Astrocyte (in vitro differentiated cells and primary cell): ENCODE measurements at regions not wholly inside any gene's neighbourhood (a gene's known extent, or its start where the extent isn't known, plus 50 kb on each side); places are given as distances from the start of the nearest gene placed in this dataset.
"Not testable (repeated sequence)": the region's sequence is repeated elsewhere in the genome, so short reads cannot be mapped to it uniquely, and the experiment has no call there.

Source experiments
- DNase-seq: peaks from one replicate; pipeline ENCODE4 v3.0.0-alpha.2; 2010; ENCODE audit warnings: low read depth
- FAIRE-seq: peaks from 2 replicates; lab custom pipeline; 2011; peaks lifted over from hg19 to GRCh38; lab: Jason Lieb, UNC
- H2AFZ ChIP-seq: 2 replicates; pipeline ENCODE4 v1.6.0; 2012; ENCODE audit warnings: low read depth, low read length, inconsistent platforms
- H3K27ac ChIP-seq: 2 replicates; pipeline ENCODE4 v1.5.1; 2011; ENCODE audit warnings: low read depth, low read length, inconsistent platforms
- H3K27me3 ChIP-seq: 2 replicates; pipeline ENCODE4 v1.6.0; 2011; ENCODE audit warnings: low read length, inconsistent platforms; ENCODE audit not compliant: insufficient read depth
- H3K36me3 ChIP-seq: 2 replicates; pipeline ENCODE4 v1.5.1; 2011; ENCODE audit warnings: low read length, inconsistent platforms; ENCODE audit not compliant: insufficient read depth
- H3K4me1 ChIP-seq: 2 replicates; pipeline ENCODE4 v1.5.1; 2011; ENCODE audit warnings: low read length, inconsistent platforms; ENCODE audit not compliant: insufficient read depth
- H3K4me2 ChIP-seq: 2 replicates; pipeline ENCODE4 v1.6.0; 2012; ENCODE audit warnings: low read length, inconsistent platforms
- H3K4me3 ChIP-seq: 2 replicates; pipeline ENCODE4 v1.5.1; 2011; ENCODE audit warnings: low read depth, mild to moderate bottlenecking, low read length, inconsistent platforms; ENCODE audit not compliant: insufficient read depth
- H3K79me2 ChIP-seq: 2 replicates; pipeline ENCODE4 v1.6.0; 2012; ENCODE audit warnings: mild to moderate bottlenecking, low read length, inconsistent platforms; ENCODE audit not compliant: insufficient read depth
- H3K9ac ChIP-seq: 2 replicates; pipeline ENCODE4 v1.6.0; 2012; ENCODE audit warnings: mild to moderate bottlenecking, low read length, inconsistent platforms
- H3K9me3 ChIP-seq: 2 replicates; pipeline ENCODE4 v1.5.1; 2012; ENCODE audit warnings: low read depth, mild to moderate bottlenecking, low read length, inconsistent platforms; ENCODE audit not compliant: insufficient read depth
- H4K20me1 ChIP-seq: 2 replicates; pipeline ENCODE4 v1.6.0; 2012; ENCODE audit warnings: low read length, inconsistent platforms; ENCODE audit not compliant: insufficient read depth
- H3K27ac Mint-ChIP-seq: one replicate; pipeline ENCODE4 v1.8.0; 2021; ENCODE audit warnings: mild to moderate bottlenecking, mixed read lengths; ENCODE audit not compliant: unreplicated experiment
- H3K27me3 Mint-ChIP-seq: one replicate; pipeline ENCODE4 v1.8.0; 2021; ENCODE audit warnings: low read depth, mixed read lengths; ENCODE audit not compliant: unreplicated experiment
- H3K36me3 Mint-ChIP-seq: one replicate; pipeline ENCODE4 v1.8.0; 2021; ENCODE audit warnings: low read depth, mixed read lengths; ENCODE audit not compliant: unreplicated experiment
- H3K4me1 Mint-ChIP-seq: one replicate; pipeline ENCODE4 v1.8.0; 2021; ENCODE audit warnings: low read depth, mixed read lengths; ENCODE audit not compliant: unreplicated experiment
- H3K4me3 Mint-ChIP-seq: one replicate; pipeline ENCODE4 v1.8.0; 2021; ENCODE audit warnings: mild to moderate bottlenecking, moderate library complexity, mixed read lengths; ENCODE audit not compliant: unreplicated experiment
- H3K9me3 Mint-ChIP-seq: one replicate; pipeline ENCODE4 v1.8.0; 2021; ENCODE audit warnings: mild to moderate bottlenecking, mixed read lengths; ENCODE audit not compliant: unreplicated experiment

GRCh38 chr1:120248726-120249427 is 72.6 kb upstream of the SEC22B start:
- not testable (repeated sequence) for H2AFZ ChIP-seq, H4K20me1 ChIP-seq, H3K36me3 Mint-ChIP-seq, DNase-seq, H3K4me3 Mint-ChIP-seq, FAIRE-seq, H3K79me2 ChIP-seq, H3K27ac Mint-ChIP-seq, H3K27ac ChIP-seq, H3K9me3 ChIP-seq, H3K9me3 Mint-ChIP-seq, H3K27me3 Mint-ChIP-seq, H3K36me3 ChIP-seq, H3K9ac ChIP-seq, H3K4me1 ChIP-seq, H3K27me3 ChIP-seq, H3K4me3 ChIP-seq, H3K4me2 ChIP-seq, H3K4me1 Mint-ChIP-seq

- not testable (repeated sequence) for H3K4me1 ChIP-seq, H3K36me3 ChIP-seq, H3K27me3 Mint-ChIP-seq, H3K9ac ChIP-seq, H3K4me3 ChIP-seq, H3K9me3 ChIP-seq, H3K4me1 Mint-ChIP-seq, H2AFZ ChIP-seq, DNase-seq, H3K27me3 ChIP-seq, H3K36me3 Mint-ChIP-seq, FAIRE-seq, H3K79me2 ChIP-seq, H3K9me3 Mint-ChIP-seq, H3K4me3 Mint-ChIP-seq, H4K20me1 ChIP-seq, H3K27ac ChIP-seq, H3K4me2 ChIP-seq, H3K27ac Mint-ChIP-seq
These were observed 71.9 kb upstream of the SEC22B start for GRCh38 chr1:120248203-120248602.

GRCh38 chr1:120243867-120244266 is 67.5 kb upstream of the SEC22B start:
- H3K36me3 Mint-ChIP-seq, H3K27me3 ChIP-seq, H4K20me1 ChIP-seq, H3K27ac Mint-ChIP-seq, H3K9me3 ChIP-seq, H3K79me2 ChIP-seq, H3K36me3 ChIP-seq, H3K9ac ChIP-seq, H3K4me3 ChIP-seq, FAIRE-seq, H3K4me1 Mint-ChIP-seq, H3K4me3 Mint-ChIP-seq, H3K27ac ChIP-seq, H2AFZ ChIP-seq, H3K4me1 ChIP-seq, H3K4me2 ChIP-seq, H3K27me3 Mint-ChIP-seq, DNase-seq, H3K9me3 Mint-ChIP-seq: not testable (repeated sequence)

GRCh38 chr1:120242582-120242981 is 66.3 kb upstream of the SEC22B start:
- not testable (repeated sequence) for H3K9ac ChIP-seq, H3K36me3 Mint-ChIP-seq, H3K9me3 Mint-ChIP-seq, H3K27me3 ChIP-seq, H3K4me1 Mint-ChIP-seq, H2AFZ ChIP-seq, H3K4me1 ChIP-seq, H3K27ac Mint-ChIP-seq, H3K27ac ChIP-seq, H4K20me1 ChIP-seq, H3K79me2 ChIP-seq, H3K4me3 Mint-ChIP-seq, H3K27me3 Mint-ChIP-seq, DNase-seq, H3K4me3 ChIP-seq, H3K36me3 ChIP-seq, H3K4me2 ChIP-seq, H3K9me3 ChIP-seq, FAIRE-seq

GRCh38 chr1:120241868-120242267 is 65.5 kb upstream of the SEC22B start:
- not testable (repeated sequence) for H3K27me3 Mint-ChIP-seq, H2AFZ ChIP-seq, H4K20me1 ChIP-seq, H3K27ac Mint-ChIP-seq, H3K4me1 Mint-ChIP-seq, H3K9me3 Mint-ChIP-seq, H3K36me3 Mint-ChIP-seq, H3K9ac ChIP-seq, H3K9me3 ChIP-seq, H3K4me3 ChIP-seq, H3K79me2 ChIP-seq, H3K27ac ChIP-seq, FAIRE-seq, H3K4me1 ChIP-seq, H3K4me2 ChIP-seq, DNase-seq, H3K4me3 Mint-ChIP-seq, H3K36me3 ChIP-seq, H3K27me3 ChIP-seq

- H3K4me3 Mint-ChIP-seq, H2AFZ ChIP-seq, FAIRE-seq, H3K27me3 Mint-ChIP-seq, H3K36me3 Mint-ChIP-seq, H3K9ac ChIP-seq, H3K79me2 ChIP-seq, H3K9me3 Mint-ChIP-seq, H3K4me1 ChIP-seq, H3K27ac Mint-ChIP-seq, H3K4me1 Mint-ChIP-seq, H3K36me3 ChIP-seq, DNase-seq, H3K27me3 ChIP-seq, H3K9me3 ChIP-seq, H4K20me1 ChIP-seq, H3K4me3 ChIP-seq, H3K4me2 ChIP-seq, H3K27ac ChIP-seq: not testable (repeated sequence)
These were observed 63.9 kb upstream of the SEC22B start for GRCh38 chr1:120240181-120240580.
